Immature natural killer cell (primary cell): ENCODE measurements at regions not wholly inside any gene's neighbourhood (a gene's known extent, or its start where the extent isn't known, plus 50 kb on each side); places are given as distances from the start of the nearest gene placed in this dataset.

ENCODE experiments used
- DNase-seq, 3 donors: peaks; one replicate each; pipeline ENCODE4 v3.0.0; 2022; ENCODE audit warnings: mixed read lengths in 1 of 3
- H3K27ac Mint-ChIP-seq, 6 donors: one replicate each; pipeline ENCODE4 v1.8.0; 2020; ENCODE audit warnings: mixed read lengths in 6 of 6, mild to moderate bottlenecking in 5 of 6, inconsistent platforms in 4 of 6, moderate library complexity in 3 of 6
- H3K27me3 Mint-ChIP-seq, 3 donors: one replicate each; pipeline ENCODE4 v1.8.0; 2020 to 2021; ENCODE audit warnings: low read depth in 3 of 3, mild to moderate bottlenecking in 3 of 3, mixed read lengths in 3 of 3, moderate library complexity in 3 of 3, inconsistent platforms in 1 of 3
- H3K36me3 Mint-ChIP-seq, 3 donors: one replicate each; pipeline ENCODE4 v1.8.0; 2020; ENCODE audit warnings: mixed read lengths in 3 of 3, inconsistent platforms in 2 of 3, mild to moderate bottlenecking in 2 of 3
- H3K4me1 Mint-ChIP-seq, 2 donors: one replicate each; pipeline ENCODE4 v1.8.0; 2020; ENCODE audit warnings: inconsistent platforms in 2 of 2, mild to moderate bottlenecking in 2 of 2, mixed read lengths in 2 of 2, moderate library complexity in 1 of 2
- H3K4me3 Mint-ChIP-seq, 5 donors: one replicate each; pipeline ENCODE4 v1.8.0; 2020; ENCODE audit warnings: mild to moderate bottlenecking in 5 of 5, mixed read lengths in 5 of 5, inconsistent platforms in 3 of 5, moderate library complexity in 3 of 5
- H3K9me3 Mint-ChIP-seq, 6 donors: one replicate each; pipeline ENCODE4 v1.8.0; 2020; ENCODE audit warnings: mild to moderate bottlenecking in 6 of 6, mixed read lengths in 6 of 6, inconsistent platforms in 4 of 6, moderate library complexity in 3 of 6

- Mint-ChIP-seq H3K36me3 (no peaks in the 10 kb centered on the region), H3K27me3 (peaks cover 0 to 8% (median 3%) of the 10 kb centered on the region in 3 donors), H3K4me3 (no peak overlapping the region), H3K4me1 (no peaks in the 10 kb centered on the region), H3K9me3 (no peaks in the 10 kb centered on the region), H3K27ac (no peak overlapping the region)
- DNase-seq: no peak
Observed at GRCh38 chr2:160687629-160688028, 194.0 kb upstream of the RBMS1 start.

- no peaks in the 10 kb centered on the region for H3K9me3 Mint-ChIP-seq
- DNase-seq: no peak
- H3K27ac Mint-ChIP-seq: no peak overlapping the region
- H3K4me1 Mint-ChIP-seq: no peaks in the 10 kb centered on the region
- H3K36me3 Mint-ChIP-seq: no peaks in the 10 kb centered on the region
- no peak overlapping the region for H3K4me3 Mint-ChIP-seq
- H3K27me3 Mint-ChIP-seq: peaks cover 0 to 4% (median 3%) of the 10 kb centered on the region in 3 donors
Observed at GRCh38 chr2:160689441-160689840, 195.8 kb upstream of the RBMS1 start.

- no peak overlapping the region for H3K4me3 Mint-ChIP-seq
- no peak overlapping the region for H3K27ac Mint-ChIP-seq
- no peak for DNase-seq
- peaks cover 0 to 3% (median 2%) of the 10 kb centered on the region in 3 donors for H3K27me3 Mint-ChIP-seq
- no peaks in the 10 kb centered on the region for H3K4me1 Mint-ChIP-seq
- H3K36me3 Mint-ChIP-seq: no peaks in the 10 kb centered on the region
- no peaks in the 10 kb centered on the region for H3K9me3 Mint-ChIP-seq
Observed at GRCh38 chr2:160694221-160694620, 200.6 kb upstream of the RBMS1 start.

- no peaks in the 10 kb centered on the region for H3K4me1 Mint-ChIP-seq
- H3K36me3 Mint-ChIP-seq: no peaks in the 10 kb centered on the region
- no peak overlapping the region for H3K4me3 Mint-ChIP-seq
- no peak overlapping the region for H3K27ac Mint-ChIP-seq
- H3K9me3 Mint-ChIP-seq: no peaks in the 10 kb centered on the region
- no peak for DNase-seq
- H3K27me3 Mint-ChIP-seq: peaks cover 0 to 3% (median 2%) of the 10 kb centered on the region in 3 donors
Observed at GRCh38 chr2:160694631-160695030, 201.0 kb upstream of the RBMS1 start.

GRCh38 chr2:160695402-160696086 is 201.9 kb upstream of the RBMS1 start:
- DNase-seq: no peak
- no peaks in the 10 kb centered on the region for H3K36me3 Mint-ChIP-seq
- no peaks in the 10 kb centered on the region for H3K4me1 Mint-ChIP-seq
- H3K9me3 Mint-ChIP-seq: no peaks in the 10 kb centered on the region
- H3K27ac Mint-ChIP-seq: no peak overlapping the region
- no peak overlapping the region for H3K4me3 Mint-ChIP-seq
- peaks cover 0 to 3% (median 2%) of the 10 kb centered on the region in 3 donors for H3K27me3 Mint-ChIP-seq

- Mint-ChIP-seq H3K27me3 (peaks cover 0 to 3% (median 2%) of the 10 kb centered on the region in 3 donors), H3K4me1 (no peaks in the 10 kb centered on the region), H3K4me3 (no peak overlapping the region), H3K9me3 (no peaks in the 10 kb centered on the region), H3K36me3 (no peaks in the 10 kb centered on the region), H3K27ac (no peak overlapping the region)
- no peak for DNase-seq
Observed at GRCh38 chr2:160696087-160696452, 202.5 kb upstream of the RBMS1 start.

- H3K27me3 Mint-ChIP-seq: peaks cover 0 to 3% (median 0%) of the 10 kb centered on the region in 3 donors
- no peak overlapping the region for H3K4me3 Mint-ChIP-seq
- no peaks in the 10 kb centered on the region for H3K4me1 Mint-ChIP-seq
- H3K9me3 Mint-ChIP-seq: no peaks in the 10 kb centered on the region
- no peaks in the 10 kb centered on the region for H3K36me3 Mint-ChIP-seq
- H3K27ac Mint-ChIP-seq: no peak overlapping the region
- no peak for DNase-seq
Observed at GRCh38 chr2:160697817-160698216, 204.2 kb upstream of the RBMS1 start.

GRCh38 chr2:160700021-160700814 is 206.6 kb upstream of the RBMS1 start:
- DNase-seq: no peak
- no peaks in the 10 kb centered on the region for H3K36me3 Mint-ChIP-seq
- no peak overlapping the region for H3K4me3 Mint-ChIP-seq
- H3K27me3 Mint-ChIP-seq: peaks cover 0 to 7% (median 0%) of the 10 kb centered on the region in 3 donors
- peaks cover 4 to 17% of the 10 kb centered on the region in 2 donors for H3K4me1 Mint-ChIP-seq
- no peaks in the 10 kb centered on the region for H3K9me3 Mint-ChIP-seq
- H3K27ac Mint-ChIP-seq: no peak overlapping the region

- no peaks in the 10 kb centered on the region for H3K9me3 Mint-ChIP-seq
- peaks cover 4 to 17% of the 10 kb centered on the region in 2 donors for H3K4me1 Mint-ChIP-seq
- H3K4me3 Mint-ChIP-seq: no peak overlapping the region
- H3K27me3 Mint-ChIP-seq: peaks cover 0 to 7% (median 2%) of the 10 kb centered on the region in 3 donors
- H3K36me3 Mint-ChIP-seq: no peaks in the 10 kb centered on the region
- DNase-seq: no peak
- no peak overlapping the region for H3K27ac Mint-ChIP-seq
Observed at GRCh38 chr2:160701822-160702221, 208.2 kb upstream of the RBMS1 start.

GRCh38 chr2:160702754-160703153 is 209.1 kb upstream of the RBMS1 start:
- H3K36me3 Mint-ChIP-seq: no peaks in the 10 kb centered on the region
- no peaks in the 10 kb centered on the region for H3K9me3 Mint-ChIP-seq
- H3K27ac Mint-ChIP-seq: no peak overlapping the region
- H3K4me3 Mint-ChIP-seq: no peak overlapping the region
- peaks cover 0 to 9% (median 3%) of the 10 kb centered on the region in 3 donors for H3K27me3 Mint-ChIP-seq
- DNase-seq: no peak
- peaks cover 4 to 17% of the 10 kb centered on the region in 2 donors for H3K4me1 Mint-ChIP-seq

GRCh38 chr2:160703648-160704585 is 210.3 kb upstream of the RBMS1 start:
- no peak overlapping the region for H3K27ac Mint-ChIP-seq
- peaks cover 4 to 17% of the 10 kb centered on the region in 2 donors for H3K4me1 Mint-ChIP-seq
- no peak for DNase-seq
- H3K27me3 Mint-ChIP-seq: peaks cover 0 to 9% (median 3%) of the 10 kb centered on the region in 3 donors
- H3K9me3 Mint-ChIP-seq: peaks cover 0 to 3% (median 0%) of the 10 kb centered on the region in 6 donors
- no peak overlapping the region for H3K4me3 Mint-ChIP-seq
- H3K36me3 Mint-ChIP-seq: no peaks in the 10 kb centered on the region

GRCh38 chr2:160715428-160715827 is 221.8 kb upstream of the RBMS1 start:
- H3K4me3 Mint-ChIP-seq: no peak overlapping the region
- H3K27ac Mint-ChIP-seq: no peak overlapping the region
- H3K4me1 Mint-ChIP-seq: no peaks in the 10 kb centered on the region
- H3K27me3 Mint-ChIP-seq: peaks cover 0 to 13% (median 0%) of the 10 kb centered on the region in 3 donors
- H3K9me3 Mint-ChIP-seq: peaks cover 0 to 11% (median 2%) of the 10 kb centered on the region in 6 donors
- peaks cover 0 to 5% (median 4%) of the 10 kb centered on the region in 3 donors for H3K36me3 Mint-ChIP-seq
- no peak for DNase-seq

GRCh38 chr2:160719116-160719515 is 225.5 kb upstream of the RBMS1 start:
- peaks cover 1 to 6% (median 3%) of the 10 kb centered on the region in 3 donors for H3K27me3 Mint-ChIP-seq
- no peaks in the 10 kb centered on the region for H3K4me1 Mint-ChIP-seq
- no peaks in the 10 kb centered on the region for H3K36me3 Mint-ChIP-seq
- no peak for DNase-seq
- no peak overlapping the region for H3K27ac Mint-ChIP-seq
- H3K4me3 Mint-ChIP-seq: no peak overlapping the region
- peaks cover 0 to 8% (median 2%) of the 10 kb centered on the region in 6 donors for H3K9me3 Mint-ChIP-seq
